ENCODE measurements at regions not wholly inside any gene's neighbourhood (a gene's known extent, or its start where the extent isn't known, plus 50 kb on each side); places are given as distances from the start of the nearest gene placed in this dataset.

- peaks cover 4% of the 10 kb centered on the region for H3K9me3 ChIP-seq (ENCODE audit: control insufficient read depth, insufficient read depth, low read length)
- no peaks in the 10 kb centered on the region for H3K36me3 ChIP-seq (ENCODE audit: control insufficient read depth, insufficient read depth, low read length)
- H3K27me3 ChIP-seq (ENCODE audit: control insufficient read depth, insufficient read depth, low read length), result peaks cover 7% of the 10 kb centered on the region
- no peaks in the 10 kb centered on the region for H3K4me1 ChIP-seq (ENCODE audit: control insufficient read depth, insufficient read depth, low read length)
- H3K4me3 ChIP-seq (ENCODE audit: low read depth, low read length), result no peak overlapping the region
- H3K9ac ChIP-seq (ENCODE audit: low read depth, low read length), result no peak overlapping the region
Measured at GRCh38 chr1:214120951-214121350, 133.2 kb downstream of the PROX1 start.

- no peak overlapping the region for H3K9ac ChIP-seq (ENCODE audit: low read depth, low read length)
- H3K27me3 ChIP-seq (ENCODE audit: control insufficient read depth, insufficient read depth, low read length), result peaks cover 7% of the 10 kb centered on the region
- H3K36me3 ChIP-seq (ENCODE audit: control insufficient read depth, insufficient read depth, low read length), result no peaks in the 10 kb centered on the region
- H3K4me3 ChIP-seq (ENCODE audit: low read depth, low read length), result no peak overlapping the region
- no peaks in the 10 kb centered on the region for H3K4me1 ChIP-seq (ENCODE audit: control insufficient read depth, insufficient read depth, low read length)
- peaks cover 4% of the 10 kb centered on the region for H3K9me3 ChIP-seq (ENCODE audit: control insufficient read depth, insufficient read depth, low read length)
Measured at GRCh38 chr1:214122110-214122509, 134.3 kb downstream of the PROX1 start.

- Histone ChIP-seq H3K27me3 (ENCODE audit: control insufficient read depth, insufficient read depth, low read length) (peaks cover 7% of the 10 kb centered on the region), H3K9me3 (ENCODE audit: control insufficient read depth, insufficient read depth, low read length) (peaks cover 2% of the 10 kb centered on the region), H3K4me3 (ENCODE audit: low read depth, low read length) (no peak overlapping the region), H3K4me1 (ENCODE audit: control insufficient read depth, insufficient read depth, low read length) (no peaks in the 10 kb centered on the region), H3K9ac (ENCODE audit: low read depth, low read length) (no peak overlapping the region), H3K36me3 (ENCODE audit: control insufficient read depth, insufficient read depth, low read length) (no peaks in the 10 kb centered on the region)
Measured at GRCh38 chr1:214123061-214123784, 135.4 kb downstream of the PROX1 start.

- Histone ChIP-seq H3K27me3 (ENCODE audit: control insufficient read depth, insufficient read depth, low read length) (peaks cover 7% of the 10 kb centered on the region), H3K4me3 (ENCODE audit: low read depth, low read length) (no peak overlapping the region), H3K4me1 (ENCODE audit: control insufficient read depth, insufficient read depth, low read length) (no peaks in the 10 kb centered on the region), H3K36me3 (ENCODE audit: control insufficient read depth, insufficient read depth, low read length) (no peaks in the 10 kb centered on the region), H3K9me3 (ENCODE audit: control insufficient read depth, insufficient read depth, low read length) (no peaks in the 10 kb centered on the region), H3K9ac (ENCODE audit: low read depth, low read length) (no peak overlapping the region)
Measured at GRCh38 chr1:214124281-214124805, 136.6 kb downstream of the PROX1 start.

GRCh38 chr1:214124915-214125314 lies 137.1 kb downstream of the PROX1 start:
- Histone ChIP-seq H3K9me3 (ENCODE audit: control insufficient read depth, insufficient read depth, low read length) (no peaks in the 10 kb centered on the region), H3K4me1 (ENCODE audit: control insufficient read depth, insufficient read depth, low read length) (no peaks in the 10 kb centered on the region), H3K9ac (ENCODE audit: low read depth, low read length) (no peak overlapping the region), H3K36me3 (ENCODE audit: control insufficient read depth, insufficient read depth, low read length) (no peaks in the 10 kb centered on the region), H3K27me3 (ENCODE audit: control insufficient read depth, insufficient read depth, low read length) (peaks cover 7% of the 10 kb centered on the region), H3K4me3 (ENCODE audit: low read depth, low read length) (no peak overlapping the region)

GRCh38 chr1:214125819-214126218 lies 138.0 kb downstream of the PROX1 start:
- Histone ChIP-seq H3K9ac (ENCODE audit: low read depth, low read length) (no peak overlapping the region), H3K4me3 (ENCODE audit: low read depth, low read length) (no peak overlapping the region), H3K36me3 (ENCODE audit: control insufficient read depth, insufficient read depth, low read length) (no peaks in the 10 kb centered on the region), H3K27me3 (ENCODE audit: control insufficient read depth, insufficient read depth, low read length) (peaks cover 7% of the 10 kb centered on the region), H3K9me3 (ENCODE audit: control insufficient read depth, insufficient read depth, low read length) (no peaks in the 10 kb centered on the region), H3K4me1 (ENCODE audit: control insufficient read depth, insufficient read depth, low read length) (no peaks in the 10 kb centered on the region)

GRCh38 chr1:214126697-214127146 lies 138.9 kb downstream of the PROX1 start:
- H3K9me3 ChIP-seq (ENCODE audit: control insufficient read depth, insufficient read depth, low read length), result no peaks in the 10 kb centered on the region
- no peak overlapping the region for H3K9ac ChIP-seq (ENCODE audit: low read depth, low read length)
- H3K4me3 ChIP-seq (ENCODE audit: low read depth, low read length), result no peak overlapping the region
- no peaks in the 10 kb centered on the region for H3K4me1 ChIP-seq (ENCODE audit: control insufficient read depth, insufficient read depth, low read length)
- peaks cover 5% of the 10 kb centered on the region for H3K27me3 ChIP-seq (ENCODE audit: control insufficient read depth, insufficient read depth, low read length)
- no peaks in the 10 kb centered on the region for H3K36me3 ChIP-seq (ENCODE audit: control insufficient read depth, insufficient read depth, low read length)

- no peaks in the 10 kb centered on the region for H3K27me3 ChIP-seq (ENCODE audit: control insufficient read depth, insufficient read depth, low read length)
- H3K36me3 ChIP-seq (ENCODE audit: control insufficient read depth, insufficient read depth, low read length), result no peaks in the 10 kb centered on the region
- no peak overlapping the region for H3K9ac ChIP-seq (ENCODE audit: low read depth, low read length)
- H3K4me1 ChIP-seq (ENCODE audit: control insufficient read depth, insufficient read depth, low read length), result no peaks in the 10 kb centered on the region
- H3K9me3 ChIP-seq (ENCODE audit: control insufficient read depth, insufficient read depth, low read length), result no peaks in the 10 kb centered on the region
- no peak overlapping the region for H3K4me3 ChIP-seq (ENCODE audit: low read depth, low read length)
Measured at GRCh38 chr1:214127705-214128104, 139.9 kb downstream of the PROX1 start.

GRCh38 chr1:214135886-214136285 lies 145.1 kb upstream of the SMYD2 start:
- no peaks in the 10 kb centered on the region for H3K27me3 ChIP-seq (ENCODE audit: control insufficient read depth, insufficient read depth, low read length)
- H3K9ac ChIP-seq (ENCODE audit: low read depth, low read length), result no peak overlapping the region
- no peaks in the 10 kb centered on the region for H3K4me1 ChIP-seq (ENCODE audit: control insufficient read depth, insufficient read depth, low read length)
- no peak overlapping the region for H3K4me3 ChIP-seq (ENCODE audit: low read depth, low read length)
- no peaks in the 10 kb centered on the region for H3K9me3 ChIP-seq (ENCODE audit: control insufficient read depth, insufficient read depth, low read length)
- H3K36me3 ChIP-seq (ENCODE audit: control insufficient read depth, insufficient read depth, low read length), result no peaks in the 10 kb centered on the region

GRCh38 chr1:214136324-214136919 lies 144.5 kb upstream of the SMYD2 start:
- no peak overlapping the region for H3K9ac ChIP-seq (ENCODE audit: low read depth, low read length)
- no peaks in the 10 kb centered on the region for H3K36me3 ChIP-seq (ENCODE audit: control insufficient read depth, insufficient read depth, low read length)
- H3K27me3 ChIP-seq (ENCODE audit: control insufficient read depth, insufficient read depth, low read length), result no peaks in the 10 kb centered on the region
- no peaks in the 10 kb centered on the region for H3K4me1 ChIP-seq (ENCODE audit: control insufficient read depth, insufficient read depth, low read length)
- no peak overlapping the region for H3K4me3 ChIP-seq (ENCODE audit: low read depth, low read length)
- H3K9me3 ChIP-seq (ENCODE audit: control insufficient read depth, insufficient read depth, low read length), result no peaks in the 10 kb centered on the region

GRCh38 chr1:214141486-214141885 lies 139.5 kb upstream of the SMYD2 start:
- Histone ChIP-seq H3K36me3 (ENCODE audit: control insufficient read depth, insufficient read depth, low read length) (no peaks in the 10 kb centered on the region), H3K9me3 (ENCODE audit: control insufficient read depth, insufficient read depth, low read length) (no peaks in the 10 kb centered on the region), H3K9ac (ENCODE audit: low read depth, low read length) (no peak overlapping the region), H3K27me3 (ENCODE audit: control insufficient read depth, insufficient read depth, low read length) (no peaks in the 10 kb centered on the region), H3K4me3 (ENCODE audit: low read depth, low read length) (no peak overlapping the region), H3K4me1 (ENCODE audit: control insufficient read depth, insufficient read depth, low read length) (peaks cover 6% of the 10 kb centered on the region)

Data from iPS-15b (cell line).